Kidney tubule cell (primary cell): ENCODE measurements at regions not wholly inside any gene's neighbourhood (a gene's known extent, or its start where the extent isn't known, plus 50 kb on each side); places are given as distances from the start of the nearest gene placed in this dataset.
"Not testable (repeated sequence)": the region's sequence is repeated elsewhere in the genome, so short reads cannot be mapped to it uniquely, and the experiment has no call there.

Experiments used
- DNase-seq: peaks from one replicate; pipeline ENCODE4 v3.0.0-alpha.2; 2018; ENCODE audit warnings: low spot score

DNA sequence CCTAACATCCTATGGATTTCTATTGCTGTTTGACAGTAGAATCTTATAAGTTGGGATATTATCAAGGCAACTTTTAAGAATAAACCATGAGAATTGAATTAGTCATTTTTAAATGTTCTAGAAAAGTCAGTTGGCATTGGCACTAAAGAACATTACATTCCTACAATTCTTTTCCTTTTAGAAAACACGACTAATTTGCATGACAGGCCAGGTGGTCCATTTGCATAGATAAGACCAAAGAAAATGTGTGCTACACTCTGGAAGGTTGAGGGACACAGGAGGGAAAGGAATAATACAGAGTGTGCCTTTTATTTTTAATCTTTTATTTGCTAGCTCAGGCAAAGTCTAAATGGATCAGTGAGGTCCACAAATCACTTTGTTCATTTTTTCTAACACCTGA is 962.3 kb downstream of the EPHA3 start:
- DNase-seq = no peak

DNA sequence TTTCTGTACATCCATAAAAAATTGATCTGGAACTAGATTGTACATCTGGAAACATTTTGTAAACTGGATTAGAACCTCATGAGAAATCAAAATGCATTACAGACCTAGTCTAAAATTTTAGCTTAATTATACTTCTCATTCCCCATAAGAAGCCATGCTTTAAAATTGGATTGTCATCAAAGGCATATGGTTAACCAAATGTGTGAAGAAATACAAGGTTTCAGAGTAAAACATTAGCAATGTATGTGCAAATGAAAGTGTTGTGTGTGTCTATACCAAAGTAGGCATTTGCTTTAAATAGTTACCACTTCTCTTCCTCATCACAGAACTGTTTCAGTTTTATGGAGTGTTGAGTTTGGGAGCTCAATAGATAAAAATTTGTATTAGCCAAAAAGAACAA is 968.7 kb downstream of the EPHA3 start:
- DNase-seq = no peak

DNA sequence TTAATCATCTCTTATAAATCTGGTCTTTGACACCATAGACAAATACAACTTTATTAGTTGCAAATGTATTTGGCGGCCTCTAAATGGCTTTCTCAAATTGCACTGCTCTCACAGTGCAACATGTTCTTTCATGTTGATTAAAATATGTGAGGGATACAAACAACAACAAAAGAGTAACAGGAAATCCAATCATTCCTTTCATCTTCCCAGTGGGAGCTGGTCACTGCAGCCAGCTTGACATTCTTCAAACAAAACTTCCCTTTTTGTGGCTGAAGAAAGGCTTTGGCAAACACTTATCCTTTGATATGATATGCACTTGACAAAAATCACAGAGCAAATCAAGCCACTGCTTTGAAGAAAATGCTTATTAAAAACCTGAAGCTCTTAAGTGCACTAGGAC is 973.6 kb downstream of the EPHA3 start:
- no peak for DNase-seq

DNA sequence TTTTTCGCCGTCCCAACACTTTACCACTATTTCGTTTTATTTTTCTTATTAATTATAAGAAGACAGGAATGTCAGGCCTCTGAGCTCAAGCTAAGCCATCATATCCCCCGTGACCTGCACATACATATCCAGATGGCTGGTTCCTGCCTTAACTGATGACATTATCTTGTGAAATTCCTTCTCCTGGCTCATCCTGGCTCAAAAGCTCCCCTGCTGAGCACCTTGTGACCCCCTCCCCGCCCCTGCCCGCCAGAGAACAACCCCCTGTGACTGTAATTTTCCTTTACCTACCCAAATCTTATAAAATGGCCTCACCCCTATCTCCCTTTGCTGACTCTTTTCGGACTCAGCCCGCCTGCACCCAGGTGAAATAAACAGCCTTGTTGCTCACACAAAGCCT is 978.9 kb downstream of the EPHA3 start:
- DNase-seq = not testable (repeated sequence)

DNA sequence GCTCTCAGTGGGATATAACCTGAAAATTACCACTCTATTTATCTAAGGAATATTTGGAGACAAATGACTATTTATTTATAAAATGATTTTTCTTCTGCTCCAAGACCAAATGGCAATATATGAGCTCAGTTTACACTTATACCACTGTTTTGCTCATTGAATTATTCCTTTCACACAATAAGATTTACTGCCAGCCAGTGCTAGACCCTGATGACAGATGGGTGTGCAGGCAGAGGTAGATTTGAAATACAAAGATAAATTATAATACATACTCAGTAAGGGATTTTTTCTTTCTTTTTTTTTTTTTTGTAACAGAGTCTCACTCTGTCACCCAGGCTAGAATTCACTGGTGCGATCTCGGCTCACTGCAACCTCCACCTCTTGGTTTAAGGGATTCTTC is 980.3 kb downstream of the EPHA3 start:
- DNase-seq = no peak

DNA sequence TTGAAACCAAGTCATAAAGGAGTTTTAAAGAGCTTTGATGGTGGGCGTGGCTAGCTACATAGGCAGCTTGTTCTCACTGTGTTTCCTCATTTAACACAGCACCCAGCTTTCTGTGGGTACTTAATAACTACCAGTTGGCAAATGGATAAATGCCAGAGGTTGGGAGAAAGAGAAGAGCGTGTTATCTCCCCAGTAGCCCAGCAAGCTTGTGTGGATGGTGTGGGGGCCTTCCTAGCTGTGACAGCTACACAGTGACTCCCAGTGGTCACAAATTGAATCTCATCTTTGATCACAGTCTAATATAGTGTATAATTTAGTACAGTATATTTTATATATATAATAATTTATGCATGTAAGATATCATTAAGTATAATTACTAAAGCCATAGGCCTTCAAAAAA is 984.1 kb downstream of the EPHA3 start:
- peak; percentile 45 for DNase-seq

DNA sequence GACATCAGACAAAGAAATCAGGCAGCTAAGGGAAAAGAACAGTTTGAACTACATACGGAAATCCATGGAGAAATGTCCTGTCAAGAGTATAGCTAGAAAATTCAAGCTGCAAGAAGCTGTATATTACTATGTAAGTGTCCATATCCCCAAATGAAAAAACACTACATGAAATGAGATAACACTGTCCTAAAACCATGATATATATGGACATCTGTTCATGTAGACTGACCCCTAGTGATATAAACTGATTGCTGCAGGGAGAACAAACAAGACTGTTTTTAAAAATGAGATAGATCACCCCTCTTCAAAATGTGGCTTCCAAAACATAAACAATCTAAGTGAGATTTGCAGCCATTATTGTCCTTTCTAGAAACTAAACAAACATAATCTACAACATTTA is 985.6 kb downstream of the EPHA3 start:
- peak; percentile 25 for DNase-seq

DNA sequence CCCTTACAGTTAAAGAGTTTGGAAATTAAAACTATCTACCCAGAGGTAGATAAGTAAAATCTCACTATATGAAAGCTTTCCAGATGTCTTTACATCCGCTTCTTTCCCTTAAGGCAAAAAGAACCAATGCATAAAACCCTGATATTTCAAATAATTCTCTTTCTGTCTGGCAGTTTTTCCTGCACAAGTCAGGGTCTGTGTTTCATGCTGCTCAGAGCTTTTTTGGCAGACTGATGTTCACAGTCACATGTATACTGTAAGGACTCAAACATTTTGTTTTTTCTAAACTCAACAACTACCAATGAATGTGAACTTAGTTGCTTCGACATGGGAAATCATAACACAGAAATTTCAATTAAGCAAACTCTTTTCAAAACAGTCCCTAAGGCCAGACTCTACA is 988.4 kb downstream of the EPHA3 start:
- no peak for DNase-seq

DNA sequence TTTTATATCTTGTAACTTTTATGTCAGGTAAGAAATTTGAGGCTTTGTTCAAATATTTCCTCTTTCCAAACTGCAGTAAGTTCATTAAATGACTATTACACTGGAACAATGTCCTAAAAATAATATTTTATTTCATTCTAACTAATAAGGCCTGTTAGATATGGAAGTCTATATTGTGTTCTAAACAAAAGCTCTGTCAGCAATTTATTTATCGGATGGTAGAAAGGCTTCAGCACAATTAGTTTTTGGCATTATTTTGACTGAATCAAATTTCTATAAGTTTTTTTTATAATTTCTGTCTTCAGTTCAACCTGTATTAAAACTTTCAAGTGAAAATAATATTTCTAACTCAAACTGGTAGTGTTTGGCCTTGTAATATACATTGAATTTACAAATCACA is 992.1 kb downstream of the EPHA3 start:
- no peak for DNase-seq

DNA sequence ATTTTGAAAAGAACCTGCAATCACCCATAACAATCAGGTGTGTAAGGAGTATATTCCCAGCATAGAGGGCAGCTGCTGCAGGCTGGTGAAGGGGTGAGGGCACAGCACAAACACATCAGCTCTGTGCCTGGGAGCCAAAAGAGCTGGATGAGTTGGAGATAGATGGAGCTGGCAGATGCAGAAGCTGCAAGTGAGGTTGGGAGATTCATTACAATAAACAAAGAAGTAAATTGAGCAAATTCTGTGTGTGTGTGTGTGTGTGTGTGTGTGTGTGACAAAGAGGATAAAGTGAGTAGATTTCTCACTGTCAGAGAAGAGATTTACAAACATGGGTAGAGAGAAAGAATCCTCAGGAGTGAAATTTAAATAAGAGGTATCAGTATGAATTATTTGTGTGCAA is 994.7 kb downstream of the EPHA3 start:
- DNase-seq = no peak

DNA sequence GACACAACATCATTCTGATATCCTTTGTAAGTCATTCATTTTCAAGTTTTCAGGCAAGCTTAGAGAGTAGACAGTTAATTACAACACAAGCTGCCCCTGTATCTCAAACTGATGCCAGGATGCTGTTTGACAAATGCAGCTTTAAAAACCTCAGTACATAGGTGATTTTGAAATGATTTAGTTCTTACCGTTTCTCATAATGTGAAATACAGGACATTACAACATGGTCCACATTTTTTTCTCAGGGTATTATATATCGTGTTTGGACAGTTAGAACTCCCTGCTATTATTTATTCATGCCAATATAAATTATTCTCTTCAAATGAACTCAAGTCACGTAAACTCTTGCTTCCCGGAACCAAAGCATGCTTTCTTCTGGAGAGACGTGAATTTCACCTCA is 1013.9 kb downstream of the EPHA3 start:
- DNase-seq = no peak

DNA sequence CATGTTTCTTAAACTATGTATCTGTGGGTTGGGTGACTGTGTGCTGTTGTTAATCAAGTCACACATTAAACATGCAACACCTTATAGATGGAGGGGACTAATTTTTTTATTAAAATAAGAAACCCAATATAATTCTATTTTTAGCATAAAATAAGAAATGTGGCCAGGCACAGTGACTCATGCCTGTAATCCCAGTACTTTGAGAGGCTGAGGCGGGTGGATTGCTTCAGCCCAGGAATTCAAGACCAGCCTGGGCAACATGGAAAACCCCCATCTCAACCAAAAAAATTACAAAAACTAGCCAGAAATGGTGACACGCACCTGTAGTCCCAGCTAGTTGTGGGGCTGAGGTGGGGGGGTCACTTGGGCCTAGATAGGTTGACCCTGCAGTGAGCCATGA is 1021.0 kb downstream of the EPHA3 start:
- DNase-seq = no peak

DNA sequence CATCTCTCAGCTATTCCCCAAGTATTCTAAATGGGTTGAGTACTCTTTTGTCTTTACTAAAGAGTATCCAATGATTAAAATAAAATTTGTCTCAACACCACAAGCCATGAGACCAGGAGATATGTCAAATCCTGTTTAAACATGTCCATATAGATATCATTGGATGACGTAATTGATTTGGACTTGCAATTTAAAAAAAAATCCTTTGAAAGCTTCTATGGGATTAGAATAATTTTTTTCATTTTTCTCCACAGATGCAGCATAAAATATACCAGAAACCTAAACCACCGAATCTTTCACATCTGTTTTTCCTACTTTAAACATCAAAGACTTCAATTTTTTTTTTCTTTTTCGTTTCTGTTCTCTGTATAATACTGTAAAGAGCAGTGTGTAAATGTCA is 1022.3 kb downstream of the EPHA3 start:
- no peak for DNase-seq

DNA sequence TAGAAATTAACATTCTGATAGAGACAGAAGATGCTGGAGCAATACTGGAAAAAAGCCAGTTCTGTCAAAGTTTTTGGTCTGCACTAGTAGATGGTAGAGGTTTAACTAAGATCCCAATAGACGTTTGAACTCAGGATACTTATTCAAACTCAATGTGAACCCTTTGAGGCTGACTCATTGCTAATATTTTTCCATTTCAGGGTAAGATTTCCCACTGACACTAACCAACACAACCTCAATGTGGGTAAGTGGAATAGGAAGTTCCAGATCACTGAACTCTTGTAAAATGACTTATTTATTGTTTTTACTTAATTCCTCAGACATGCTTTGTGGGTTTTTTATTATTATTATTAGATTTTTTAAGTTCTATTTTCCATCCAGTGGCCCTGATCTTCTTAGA is 1024.8 kb downstream of the EPHA3 start:
- peak; percentile 25 for DNase-seq

DNA sequence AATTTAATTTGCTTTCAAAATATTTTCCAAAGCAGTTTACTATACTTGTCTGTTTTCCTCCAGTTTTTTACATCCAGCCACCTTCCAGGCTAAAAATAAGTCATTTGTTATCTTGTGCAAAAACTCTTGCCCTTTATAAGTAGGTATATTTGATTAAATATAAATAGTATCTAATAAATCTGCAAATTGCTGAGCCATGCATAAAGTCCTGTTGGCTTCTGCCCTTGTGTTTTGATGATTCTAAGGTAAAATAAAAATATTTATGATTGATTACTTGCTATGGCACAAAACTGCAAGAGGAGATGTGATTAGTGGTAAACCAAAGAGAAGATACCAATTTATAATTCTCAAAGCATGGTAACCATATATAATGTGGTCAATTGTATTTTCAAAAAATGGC is 1026.7 kb downstream of the EPHA3 start:
- DNase-seq = no peak

DNA sequence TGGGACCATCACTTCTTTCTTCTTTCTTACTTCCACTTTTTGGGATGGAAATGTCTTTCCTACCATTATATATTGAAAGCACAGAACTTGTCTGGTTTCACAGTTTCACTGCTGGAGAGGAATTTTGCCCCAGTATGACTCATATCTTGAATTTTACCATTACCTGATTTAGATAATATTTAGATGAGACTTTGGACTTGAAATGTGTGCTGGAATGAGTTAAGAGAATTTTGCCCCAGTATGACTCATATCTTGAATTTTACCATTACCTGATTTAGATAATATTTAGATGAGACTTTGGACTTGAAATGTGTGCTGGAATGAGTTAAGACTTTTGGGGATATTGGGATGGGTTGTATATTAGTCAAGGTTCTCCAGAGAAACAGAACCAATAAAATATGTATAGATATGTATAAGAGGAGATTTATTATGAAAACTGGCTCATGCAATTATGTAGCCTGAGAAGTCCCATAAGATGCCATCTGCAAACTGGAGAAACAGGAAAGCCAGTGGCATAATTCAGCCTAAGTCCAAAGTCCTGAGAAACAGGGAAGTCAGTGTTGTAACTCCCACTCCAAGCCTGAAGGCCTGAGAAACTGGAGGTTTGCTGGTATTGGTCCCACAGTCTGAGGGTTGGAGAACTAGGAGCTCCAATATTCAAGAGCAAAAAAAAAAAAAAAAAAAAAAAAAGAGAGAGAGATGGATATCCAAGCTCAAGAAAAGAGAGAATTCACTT is 1029.2 kb downstream of the EPHA3 start:
- DNase-seq = peak; percentile 8

DNA sequence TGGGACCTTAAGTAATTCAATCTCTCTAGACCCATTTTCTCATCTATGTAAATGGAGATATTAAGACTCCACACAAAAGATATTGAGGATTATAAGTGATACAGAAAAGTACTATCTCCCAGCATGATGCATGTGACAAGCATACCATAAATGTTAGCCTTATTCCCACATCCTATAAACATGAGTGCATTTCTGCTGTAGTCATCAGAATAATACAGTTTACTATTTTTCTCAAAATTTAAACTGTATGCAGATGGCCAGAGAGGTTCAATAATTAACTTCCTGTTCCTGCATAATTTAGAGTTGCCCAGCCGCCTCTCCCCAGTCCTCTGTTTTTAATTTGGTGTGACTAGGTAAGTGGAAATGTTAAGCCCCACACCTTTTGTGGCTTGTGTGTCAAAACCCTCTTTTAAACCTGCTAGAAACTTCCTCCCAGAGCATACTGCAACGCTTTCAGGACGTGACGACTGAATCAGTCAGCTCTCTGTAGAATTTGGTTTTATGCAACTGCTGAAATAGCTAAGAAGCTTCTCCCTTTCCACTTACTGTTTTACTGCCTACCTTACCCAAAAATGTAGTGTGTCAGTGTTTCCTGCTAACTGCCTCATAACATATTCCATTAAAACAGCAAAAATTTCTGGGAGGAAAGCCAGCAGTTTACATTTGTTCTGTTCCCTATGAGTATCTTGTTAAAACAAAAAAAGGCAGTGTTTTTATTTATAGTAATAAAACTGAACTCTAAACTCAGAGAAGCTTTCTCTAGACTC is 1037.9 kb downstream of the EPHA3 start:
- DNase-seq = peak; percentile 5

DNA sequence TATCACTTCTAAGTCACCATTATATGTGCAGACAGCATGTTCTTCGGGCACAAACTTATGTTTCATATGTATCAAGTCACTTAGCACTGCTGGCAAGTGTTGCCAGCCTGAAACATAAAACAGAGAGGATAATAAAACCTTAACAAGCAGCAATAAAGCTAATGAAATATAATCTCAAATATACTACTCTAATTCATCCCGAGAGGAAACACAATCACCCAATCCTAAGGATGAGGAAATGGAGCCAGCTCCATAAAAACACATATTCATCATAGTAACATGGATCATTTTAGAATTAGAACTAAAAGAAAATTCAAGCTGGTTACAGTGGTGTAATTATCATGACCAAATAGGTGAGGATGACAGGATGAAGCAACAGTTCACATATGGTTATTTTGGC is 1072.7 kb downstream of the EPHA3 start:
- DNase-seq = no peak

DNA sequence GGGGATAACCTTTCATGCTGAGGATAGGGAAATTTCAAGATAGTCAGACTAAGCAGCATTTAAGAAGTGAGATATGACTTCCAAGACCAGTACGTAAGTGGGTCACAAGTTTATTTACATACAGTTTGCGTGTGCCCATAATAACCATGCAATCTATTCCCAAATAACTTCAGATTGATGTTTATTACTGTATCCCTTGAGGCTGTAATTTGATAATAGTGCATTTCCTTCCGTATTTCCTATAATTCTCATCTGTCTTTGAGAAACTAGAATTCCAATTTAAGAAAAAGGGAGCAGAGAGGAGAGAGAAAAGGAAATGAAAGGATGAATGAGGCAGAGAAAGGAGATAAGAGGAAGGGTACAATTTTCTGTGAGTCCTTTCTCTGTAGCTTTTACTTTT is 1073.1 kb downstream of the EPHA3 start:
- no peak for DNase-seq

DNA sequence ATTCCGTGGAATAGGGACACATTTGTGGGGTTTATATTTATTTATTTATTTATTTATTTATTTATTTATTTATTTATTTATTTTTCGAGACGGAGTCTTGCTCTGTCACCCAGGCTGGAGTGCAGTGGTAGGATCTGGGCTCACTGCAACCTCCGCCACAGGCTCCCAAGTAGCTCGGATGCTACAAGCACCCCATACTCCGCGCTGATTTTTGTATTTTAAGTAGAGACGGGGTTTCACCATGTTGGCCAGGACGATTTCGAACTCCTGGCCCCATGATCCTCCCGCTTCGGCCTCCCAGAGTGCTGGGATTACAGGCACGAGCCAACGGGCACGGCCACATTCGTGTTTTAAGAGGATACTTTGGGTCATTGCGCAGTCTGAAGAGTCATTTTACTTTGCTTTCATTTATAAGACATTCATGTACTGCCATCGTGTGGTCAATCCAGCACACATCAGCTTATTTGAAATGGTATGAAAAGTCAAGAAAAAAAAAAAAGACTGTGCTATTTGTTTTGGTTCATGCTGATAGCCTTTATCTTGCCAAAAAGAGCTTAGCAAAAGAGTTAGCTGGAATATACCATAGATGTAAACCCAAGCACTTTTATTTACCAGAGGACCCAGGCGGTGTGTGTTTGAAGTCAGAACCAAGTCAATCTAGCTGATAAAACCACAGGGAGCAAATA is 1075.0 kb downstream of the EPHA3 start:
- peak; percentile 34 for DNase-seq

DNA sequence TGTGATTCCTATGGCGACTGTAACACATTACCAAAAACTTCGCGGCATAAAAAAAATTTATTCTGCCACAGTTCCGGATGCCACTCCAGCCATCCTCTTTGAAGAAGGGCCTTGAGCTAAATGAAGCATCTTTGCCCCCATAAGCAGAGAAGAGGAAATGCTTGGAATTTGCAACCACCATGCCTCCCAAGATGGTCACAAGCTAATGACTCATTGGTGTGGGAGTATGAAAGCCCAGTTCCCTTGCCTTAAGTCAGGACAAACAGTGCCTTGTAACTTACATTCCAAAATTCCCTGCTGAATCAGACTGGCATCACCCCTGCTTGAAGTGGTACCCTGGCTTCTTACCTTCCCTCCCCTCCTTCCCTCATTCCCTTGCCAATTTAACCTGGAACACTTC is 1077.4 kb downstream of the EPHA3 start:
- peak; percentile 73 for DNase-seq

DNA sequence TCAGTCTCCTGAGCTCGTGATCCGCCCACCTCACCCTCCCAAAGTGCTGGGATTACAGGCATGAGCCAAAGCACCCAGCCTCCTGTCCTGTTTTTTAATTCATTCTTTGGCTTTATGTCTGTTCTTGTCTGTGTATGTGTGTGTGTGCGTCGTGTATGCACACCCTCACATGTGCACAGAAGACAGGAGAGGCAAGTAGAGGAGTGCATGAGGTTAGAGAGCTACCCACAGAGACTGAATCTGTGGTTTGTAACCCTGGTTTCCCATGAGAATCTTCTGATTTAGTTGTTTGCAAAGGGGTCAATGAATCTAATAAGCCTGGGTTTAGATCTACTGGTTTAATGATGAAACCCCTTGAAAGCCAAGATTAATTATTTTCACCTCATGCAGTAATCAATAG is 1090.0 kb downstream of the EPHA3 start:
- not testable (repeated sequence) for DNase-seq

DNA sequence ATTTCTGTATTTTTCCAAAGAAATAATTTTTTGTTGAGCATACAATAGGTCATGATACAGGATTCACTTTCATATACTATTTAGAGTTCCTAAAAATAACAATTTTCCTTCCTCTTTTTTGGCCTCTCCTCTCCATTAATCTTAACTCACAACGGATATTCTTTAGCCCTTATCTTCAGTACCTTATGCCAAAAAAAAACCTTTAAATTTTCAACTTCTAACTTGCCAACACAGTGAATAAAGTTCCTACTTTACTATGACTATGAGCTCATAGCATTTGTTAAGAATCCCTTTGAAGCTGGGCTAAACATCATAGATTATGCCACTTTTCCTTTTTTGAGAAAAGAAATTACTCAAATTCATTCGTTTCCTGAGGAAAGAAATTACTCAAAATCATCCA is 1095.5 kb downstream of the EPHA3 start:
- not testable (repeated sequence) for DNase-seq
